ENCODE measurements at regions not wholly inside any gene's neighbourhood (a gene's known extent, or its start where the extent isn't known, plus 50 kb on each side); places are given as distances from the start of the nearest gene placed in this dataset.

DNA sequence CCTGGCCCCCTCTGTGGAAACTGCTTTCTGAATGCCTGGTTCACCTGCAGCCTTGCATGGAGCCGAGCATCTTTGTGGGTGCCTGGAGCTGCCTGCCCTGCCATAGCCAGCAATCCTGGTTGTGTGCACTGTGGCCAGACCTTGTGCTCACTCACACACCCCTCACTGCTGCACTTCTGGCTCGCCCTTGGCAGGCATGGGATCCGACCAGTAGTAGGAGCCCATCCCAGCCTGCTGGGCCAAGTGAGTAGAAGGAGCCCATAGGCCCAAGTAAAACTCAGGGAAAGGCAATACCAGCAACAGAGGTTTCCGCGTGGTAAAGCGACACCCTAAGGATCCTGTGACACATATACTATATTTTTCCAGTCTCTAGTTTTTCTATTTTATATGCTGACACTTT lies 270.0 kb upstream of the NAV3 start:
- DNase-seq: no peak

DNA sequence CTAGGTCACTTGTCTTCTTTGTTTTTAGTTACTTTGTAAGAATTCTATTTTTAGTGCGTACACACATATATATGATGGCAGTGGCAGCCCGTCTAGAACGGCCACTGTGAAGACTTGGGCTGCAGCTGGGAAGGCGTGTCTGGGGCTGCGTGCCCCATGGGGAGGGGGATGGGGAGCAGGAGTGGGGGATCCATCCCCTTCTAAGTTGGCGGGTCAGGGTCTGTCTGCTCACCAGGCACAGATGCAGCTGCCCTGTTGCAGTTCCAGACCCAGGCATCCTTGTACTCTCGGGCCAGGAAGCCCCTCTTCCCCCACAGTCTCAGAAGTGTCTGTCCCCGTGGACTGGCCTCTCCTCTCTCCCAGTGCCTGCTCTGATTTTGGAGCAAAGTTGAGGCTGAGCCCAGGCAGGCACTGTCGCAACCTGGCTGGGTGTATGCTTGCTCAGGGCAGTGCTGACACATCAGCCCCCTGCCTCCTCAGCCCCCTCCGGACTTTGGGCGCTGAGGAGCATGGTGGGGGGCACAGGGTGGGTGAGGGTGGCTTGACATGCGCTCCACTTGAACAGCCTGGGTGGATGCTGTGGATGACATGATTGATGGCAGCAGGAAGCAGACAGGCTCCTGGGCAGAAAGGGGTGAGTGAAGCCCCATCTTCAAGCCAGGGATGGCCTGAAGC lies 271.2 kb upstream of the NAV3 start:
- DNase-seq: no peak

DNA sequence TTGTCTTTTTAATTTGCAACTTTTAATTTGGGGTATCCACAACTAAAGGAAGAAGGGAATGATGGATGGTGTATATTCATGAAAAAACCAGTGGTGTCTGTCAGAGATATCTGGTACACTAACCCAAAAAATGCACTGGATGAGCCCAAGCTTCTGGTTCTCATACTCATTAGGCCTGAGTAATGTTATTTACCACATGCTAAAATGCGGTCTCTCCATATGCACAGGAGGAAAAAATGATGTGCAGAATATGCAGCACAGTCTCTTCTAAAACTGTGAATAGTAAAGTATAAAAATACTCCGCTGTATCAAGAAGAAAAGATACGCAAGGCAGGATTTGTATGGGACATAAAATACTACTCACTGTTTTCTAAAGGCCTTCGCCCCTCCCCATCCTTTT lies 275.6 kb upstream of the NAV3 start:
- DNase-seq: no peak

DNA sequence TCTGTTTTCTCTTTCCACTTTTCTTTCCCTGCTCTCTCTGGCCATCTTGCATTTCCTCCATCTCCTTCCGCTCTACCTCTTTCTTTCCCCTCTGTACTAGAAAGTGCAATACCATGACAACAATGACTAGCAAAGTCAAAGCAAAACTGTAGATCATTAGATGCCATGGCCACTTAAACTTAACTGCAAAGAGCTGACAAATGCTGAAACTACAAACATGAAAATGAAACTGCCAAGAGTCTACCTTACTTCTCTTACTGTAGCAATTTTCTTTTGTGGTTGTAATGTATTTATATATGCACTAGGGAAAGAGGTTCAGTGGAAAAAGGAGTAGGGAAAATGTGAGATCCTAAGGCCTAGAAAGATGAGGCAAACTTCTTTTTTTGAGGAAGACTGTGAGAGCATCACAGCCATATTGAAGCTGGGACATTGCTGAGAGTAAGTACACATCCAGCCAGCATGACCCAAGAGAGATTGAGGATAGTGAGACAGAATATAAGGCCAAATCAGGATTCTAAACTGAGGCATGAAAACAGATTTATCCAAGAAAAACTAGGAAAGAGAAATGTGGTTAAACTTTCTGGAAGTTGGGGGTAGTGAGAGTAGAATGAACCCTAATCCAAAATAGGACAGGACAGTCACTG lies 276.6 kb upstream of the NAV3 start:
- no peak for DNase-seq

DNA sequence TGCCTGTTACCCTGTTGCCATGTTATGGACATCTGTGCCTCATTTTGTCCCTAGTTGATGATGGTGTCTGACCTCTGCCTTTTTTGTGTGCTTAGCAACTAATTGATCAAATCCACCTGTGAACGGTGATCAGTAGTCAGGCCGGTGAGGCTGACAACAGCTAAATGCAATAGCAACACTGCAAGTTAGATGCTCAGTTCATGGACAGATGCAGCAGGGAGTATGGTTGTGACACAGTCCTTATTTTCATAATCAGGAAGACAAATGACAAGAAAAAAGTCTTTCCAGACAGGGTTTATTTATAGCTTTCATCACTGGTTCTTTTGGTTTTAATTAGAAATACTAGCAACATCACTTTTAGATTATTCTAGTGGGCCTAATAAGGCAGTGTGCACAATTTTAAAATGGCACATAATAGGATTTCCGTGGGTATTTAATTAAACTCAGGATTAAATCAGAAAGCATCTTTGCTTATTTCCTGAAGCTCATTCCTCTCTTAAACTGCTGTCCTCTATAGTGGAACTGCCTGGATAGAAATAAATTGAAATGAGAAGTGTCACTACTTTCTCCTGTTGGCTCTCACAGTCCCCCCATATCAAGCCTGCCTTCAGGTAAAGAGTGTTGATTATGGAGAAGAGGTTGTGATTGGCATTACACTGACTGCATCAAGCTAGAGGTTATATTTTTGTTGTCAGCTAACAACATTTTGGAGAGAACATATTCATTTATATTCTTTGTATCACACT lies 281.1 kb upstream of the NAV3 start:
- DNase-seq: no peak

DNA sequence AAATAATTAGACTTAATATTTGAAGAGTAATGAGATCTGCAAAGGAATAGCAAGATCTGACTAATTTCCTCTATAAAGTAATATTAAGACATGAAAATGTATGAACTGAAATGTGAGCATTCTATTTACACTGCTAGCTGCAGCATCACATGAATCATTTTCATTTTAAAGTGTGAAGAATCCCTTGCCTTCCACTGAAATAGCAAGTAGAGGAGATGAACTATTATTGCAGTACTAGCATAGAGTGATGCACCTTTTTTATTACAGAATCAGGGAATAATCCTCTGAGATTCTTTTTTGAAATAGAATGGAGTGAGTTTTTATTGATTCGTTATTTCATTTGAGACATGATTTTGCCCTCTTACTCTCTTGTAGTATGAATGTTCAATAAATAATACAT lies 281.9 kb upstream of the NAV3 start:
- DNase-seq: no peak

DNA sequence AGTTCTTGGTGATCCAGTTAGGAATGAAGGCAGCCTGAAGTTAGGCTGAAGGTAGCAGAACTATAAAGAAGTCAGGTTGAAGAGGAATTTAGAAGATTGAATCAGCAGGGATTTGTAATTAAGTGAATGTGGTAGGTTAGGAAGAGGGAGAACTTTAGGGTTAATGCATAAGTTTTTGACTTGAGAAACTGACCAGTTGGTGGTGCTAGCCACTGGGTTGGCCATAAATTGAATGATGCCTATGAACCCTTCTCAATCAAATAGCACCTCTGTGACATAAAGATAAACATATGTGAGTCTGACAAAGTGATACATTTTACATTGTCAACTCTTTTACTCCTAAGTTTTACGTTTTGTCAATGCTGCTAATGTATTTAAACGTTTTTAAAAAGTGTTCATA lies 290.6 kb upstream of the NAV3 start:
- no peak for DNase-seq

DNA sequence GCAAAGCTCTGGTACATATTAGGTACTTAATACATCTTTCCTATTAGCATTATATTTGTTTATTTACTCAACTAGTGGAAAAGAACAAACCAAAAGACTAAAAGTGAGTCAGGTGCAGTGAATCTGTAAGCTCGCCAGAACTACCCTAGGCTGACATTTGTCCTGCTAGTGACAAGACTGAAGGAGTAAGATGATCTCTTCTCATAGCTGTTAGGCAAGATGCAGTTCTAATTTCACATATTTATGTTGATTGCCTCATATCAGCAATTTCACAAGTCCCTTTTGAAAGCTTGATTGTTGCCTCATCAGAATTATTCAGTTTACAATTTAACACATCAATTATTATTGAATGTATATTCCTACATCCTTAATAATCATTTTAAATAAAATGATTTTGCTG lies 293.0 kb upstream of the NAV3 start:
- DNase-seq: no peak

DNA sequence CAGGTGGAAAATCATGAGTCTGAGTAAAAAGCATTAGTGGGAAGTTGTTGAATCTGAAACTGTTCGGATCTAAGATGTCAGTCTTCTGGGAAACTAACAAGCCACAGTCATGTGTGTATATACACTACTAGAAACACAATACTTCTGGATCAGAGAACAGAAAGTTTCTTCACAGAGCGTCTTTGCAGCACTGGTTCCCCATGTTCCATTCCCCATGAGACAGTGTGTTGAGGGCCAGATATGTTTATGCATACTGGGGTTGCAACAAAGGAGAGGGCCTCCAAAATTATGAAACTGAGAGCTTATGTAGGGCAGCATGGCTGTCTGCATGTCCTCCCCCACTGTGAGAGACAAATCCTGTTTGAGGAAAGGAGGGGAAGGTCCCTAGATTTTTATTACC lies 295.0 kb upstream of the NAV3 start:
- no peak for DNase-seq

DNA sequence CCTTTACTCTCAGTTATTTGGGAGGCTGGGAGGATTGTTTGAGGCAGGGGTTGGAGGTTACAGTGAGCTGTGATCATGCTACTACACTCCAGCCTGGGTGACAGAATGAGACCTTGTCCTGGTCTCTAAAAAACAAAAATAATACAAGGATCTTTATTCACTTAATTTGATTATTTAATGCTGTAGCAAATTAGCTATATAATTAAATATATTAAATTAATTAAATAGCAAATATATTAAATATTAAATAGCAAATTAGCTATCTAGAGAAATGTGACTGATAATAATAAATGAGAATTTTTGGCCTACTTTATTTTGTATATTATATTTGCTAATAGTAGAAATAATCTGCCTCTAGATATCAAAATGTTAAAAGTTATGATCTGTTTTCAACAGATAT lies 298.8 kb upstream of the NAV3 start:
- DNase-seq: no peak

DNA sequence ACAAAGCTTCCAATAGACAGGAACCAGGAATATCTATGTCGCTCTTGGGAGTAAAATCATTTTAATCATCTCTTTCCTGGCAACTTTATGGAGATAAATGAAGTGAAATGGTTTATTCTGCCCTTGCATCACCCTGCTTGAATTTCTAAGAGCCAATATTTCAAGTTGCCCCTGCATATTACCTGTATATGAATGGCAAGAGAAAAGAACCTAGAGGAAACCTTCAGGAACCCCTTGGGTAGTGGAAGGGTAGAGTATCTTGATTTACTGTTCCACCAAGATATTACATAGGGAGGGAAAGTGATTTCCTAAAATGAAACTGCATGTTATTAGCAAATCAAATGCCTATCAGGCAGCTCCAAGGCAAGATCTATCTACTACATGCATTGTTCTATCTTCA lies 308.4 kb upstream of the NAV3 start:
- DNase-seq: no peak

DNA sequence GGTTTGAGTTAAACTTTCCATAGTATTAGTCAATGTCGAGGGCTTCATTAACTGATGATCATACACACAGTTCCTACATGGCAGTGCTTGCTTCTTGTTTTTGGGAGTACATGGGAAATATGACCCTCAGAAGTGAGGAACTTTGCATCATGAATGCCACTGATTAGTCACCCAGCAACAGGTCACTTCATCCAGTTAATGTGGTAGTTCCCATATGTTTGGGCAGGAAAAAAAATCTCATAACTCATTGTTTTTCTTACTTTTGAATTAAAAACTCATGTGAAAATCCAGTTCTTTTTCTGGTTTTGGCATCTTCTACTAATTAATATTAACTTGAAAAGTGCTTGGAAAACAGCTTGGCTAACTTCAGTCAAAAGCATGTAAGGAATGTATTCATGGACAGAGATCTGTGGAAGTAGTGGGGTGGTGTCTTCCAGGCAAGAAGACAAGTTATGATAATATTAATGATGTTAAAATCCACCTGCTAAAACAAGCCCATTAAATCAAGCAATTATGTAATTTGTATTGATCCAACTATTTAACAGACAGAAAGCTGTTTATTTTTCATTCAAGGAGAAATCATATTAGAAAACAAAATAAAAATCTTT lies 309.1 kb upstream of the NAV3 start:
- DNase-seq: no peak

DNA sequence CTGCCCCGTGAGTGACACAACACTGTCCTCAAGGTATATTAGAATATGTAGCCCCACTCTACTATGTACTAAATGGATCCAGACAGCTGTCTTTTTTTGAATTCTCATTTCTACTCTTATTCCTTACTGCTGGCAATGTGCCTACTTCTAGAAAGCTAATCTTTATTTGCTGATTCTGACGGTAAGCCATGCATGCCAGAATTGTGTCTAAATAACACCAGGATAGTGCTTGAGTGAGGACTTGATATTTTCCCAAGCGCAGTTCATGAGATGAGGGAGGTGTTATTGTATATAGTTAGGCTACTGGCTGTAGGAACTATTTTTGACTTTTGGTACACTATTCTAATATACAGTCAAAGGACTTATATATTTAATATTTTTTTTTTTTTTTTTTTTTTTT lies 316.2 kb upstream of the NAV3 start:
- DNase-seq: peak; percentile 67

DNA sequence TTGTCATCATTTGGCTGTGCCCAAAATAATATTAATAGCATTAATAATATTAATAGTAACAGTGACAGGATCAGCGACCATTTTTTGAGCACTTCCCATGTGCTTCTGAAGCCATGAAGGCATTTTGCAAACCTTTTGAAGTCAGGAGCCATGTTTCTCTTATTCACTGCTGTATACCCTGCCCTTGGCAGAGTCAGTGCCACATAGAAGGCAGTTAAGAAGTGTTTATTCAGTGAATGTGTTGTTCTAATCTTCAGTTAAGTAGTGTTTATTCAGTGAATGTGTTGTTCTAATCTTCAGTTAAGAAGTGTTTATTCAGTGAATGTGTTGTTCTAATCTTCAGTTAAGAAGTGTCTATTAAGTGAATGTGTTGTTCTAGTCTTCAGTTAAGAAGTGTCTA lies 319.7 kb upstream of the NAV3 start:
- DNase-seq: peak; percentile 75

DNA sequence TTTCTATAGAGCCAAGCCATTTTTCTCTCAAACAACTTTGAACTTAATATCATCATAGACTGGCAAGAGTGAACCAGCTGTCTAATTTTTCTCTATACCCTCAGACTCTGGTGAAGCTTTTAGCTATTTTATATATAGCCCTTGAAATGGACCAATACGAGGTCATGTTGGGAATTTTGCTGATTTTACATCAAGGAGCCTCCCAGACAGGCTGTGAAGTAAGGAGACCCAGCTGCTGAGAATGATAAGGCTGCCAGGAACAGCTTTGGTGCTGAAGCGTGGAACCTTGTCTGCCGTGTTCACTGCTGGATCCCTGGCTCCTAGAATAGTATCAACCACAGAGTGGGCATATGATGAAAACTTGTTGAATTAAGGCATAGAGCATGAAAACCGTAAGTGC lies 326.2 kb upstream of the NAV3 start:
- DNase-seq: no peak

DNA sequence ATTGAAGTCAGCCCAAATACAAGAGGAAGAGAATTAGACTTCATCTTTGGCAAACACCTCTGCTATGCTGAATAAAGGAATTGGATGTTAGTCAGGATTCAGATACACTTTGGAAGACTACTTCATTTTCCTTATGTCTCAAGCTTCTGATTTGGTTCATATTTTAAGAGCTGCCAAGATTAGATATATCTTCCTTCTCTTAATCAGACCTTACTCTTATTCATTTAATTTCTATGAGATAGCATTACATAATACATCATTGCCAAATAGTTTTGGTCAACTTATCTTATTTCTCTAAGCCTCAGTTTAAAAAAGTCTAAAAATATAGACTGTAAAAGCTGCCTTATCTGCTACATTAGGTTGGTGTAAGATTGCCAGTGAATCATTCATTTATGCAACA lies 330.6 kb upstream of the NAV3 start:
- no peak for DNase-seq

DNA sequence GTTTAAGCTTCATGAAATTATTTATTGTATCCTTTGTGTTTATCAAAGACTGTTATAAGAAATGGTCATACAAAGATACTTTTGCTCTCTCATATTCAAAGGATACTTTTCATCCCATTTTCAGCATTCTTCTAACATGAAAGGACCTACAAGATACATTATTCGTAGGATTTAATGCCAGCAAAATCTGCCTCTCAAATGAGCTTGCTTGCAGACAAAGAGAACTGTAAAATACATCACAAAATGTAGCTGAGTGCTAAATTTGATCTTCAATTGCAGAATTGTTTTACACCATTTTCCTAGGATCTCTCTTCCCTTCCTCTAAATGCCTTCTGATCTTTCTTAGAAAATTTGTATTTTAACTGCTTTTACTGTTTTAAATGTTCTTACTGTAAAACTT lies 333.0 kb upstream of the NAV3 start:
- DNase-seq: no peak

DNA sequence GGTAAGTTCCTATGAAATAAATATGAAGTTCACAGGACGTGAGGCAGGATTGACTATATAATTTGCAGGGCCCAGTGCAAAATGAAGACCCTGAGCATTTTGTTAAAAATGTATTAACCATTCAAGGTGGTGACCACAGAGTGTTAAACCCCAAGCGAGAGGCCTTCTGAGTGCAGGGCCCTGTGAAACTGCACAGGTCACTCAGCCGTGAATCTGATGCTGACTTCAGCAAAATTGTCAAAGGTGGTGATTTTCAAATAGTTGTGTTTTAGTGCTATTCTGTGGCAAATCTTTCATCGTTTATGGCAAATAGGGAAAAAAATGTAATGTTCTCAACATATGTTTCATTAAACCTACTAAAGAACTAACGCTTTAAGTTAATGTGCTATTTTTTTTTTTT lies 334.0 kb upstream of the NAV3 start:
- no peak for DNase-seq

DNA sequence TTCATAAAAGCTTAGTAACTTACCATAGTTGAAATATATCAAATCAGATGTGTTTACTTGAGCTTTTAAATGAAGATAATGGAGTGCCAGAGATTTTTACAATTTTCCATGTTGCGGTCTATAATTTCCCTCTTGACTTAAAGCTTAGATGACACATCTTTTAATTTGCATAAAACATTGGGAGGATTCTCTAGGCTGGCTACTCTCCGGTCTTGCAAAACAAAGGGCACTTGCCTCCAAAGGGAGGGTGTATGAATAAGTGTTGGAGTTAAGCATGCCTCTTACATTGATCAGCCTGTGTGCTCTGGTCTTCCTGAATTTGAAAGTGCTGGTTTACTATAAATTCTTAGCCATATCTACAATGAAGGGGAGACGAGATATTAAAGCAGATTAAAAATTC lies 336.4 kb upstream of the NAV3 start:
- no peak for DNase-seq

DNA sequence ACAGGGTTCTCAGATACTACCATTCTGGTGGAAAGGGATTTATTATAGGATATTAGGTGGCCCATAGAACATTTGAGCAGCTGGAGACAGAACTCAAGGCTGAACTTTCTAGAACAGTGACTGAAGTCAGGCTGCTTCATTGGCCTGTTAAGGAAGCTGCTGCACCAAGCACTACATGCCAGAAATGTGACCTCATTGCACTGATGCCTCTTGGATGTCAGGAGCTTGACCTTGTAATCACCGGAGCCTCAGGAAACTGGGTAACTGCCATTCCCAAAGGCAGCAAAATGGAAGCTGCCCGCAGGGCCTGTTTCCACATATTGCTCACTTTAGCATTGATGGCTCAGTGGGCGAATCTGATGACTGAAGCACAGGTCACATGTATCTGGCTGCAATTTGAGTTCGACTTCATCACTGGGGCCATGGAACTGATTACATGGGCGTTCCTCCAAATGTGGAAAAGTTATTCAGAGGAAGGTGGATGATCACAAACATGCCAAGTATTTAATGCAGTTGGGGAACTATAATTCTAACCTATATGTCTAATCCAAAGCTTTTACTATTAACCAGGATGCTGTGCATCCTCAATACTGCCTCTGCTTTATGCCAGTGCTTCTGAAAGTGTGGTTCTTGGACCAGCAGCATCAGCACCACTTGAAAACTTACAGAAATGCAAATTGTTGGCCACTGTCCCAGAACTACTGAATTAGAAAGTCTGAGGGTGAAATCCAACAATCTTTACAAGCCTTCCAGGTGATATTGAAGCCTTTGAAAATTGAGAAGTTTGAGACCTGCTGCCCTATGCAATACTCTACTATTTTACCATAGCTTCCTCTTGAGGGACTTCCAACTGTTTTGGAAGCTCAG lies 337.2 kb upstream of the NAV3 start:
- DNase-seq: peak; percentile 31

DNA sequence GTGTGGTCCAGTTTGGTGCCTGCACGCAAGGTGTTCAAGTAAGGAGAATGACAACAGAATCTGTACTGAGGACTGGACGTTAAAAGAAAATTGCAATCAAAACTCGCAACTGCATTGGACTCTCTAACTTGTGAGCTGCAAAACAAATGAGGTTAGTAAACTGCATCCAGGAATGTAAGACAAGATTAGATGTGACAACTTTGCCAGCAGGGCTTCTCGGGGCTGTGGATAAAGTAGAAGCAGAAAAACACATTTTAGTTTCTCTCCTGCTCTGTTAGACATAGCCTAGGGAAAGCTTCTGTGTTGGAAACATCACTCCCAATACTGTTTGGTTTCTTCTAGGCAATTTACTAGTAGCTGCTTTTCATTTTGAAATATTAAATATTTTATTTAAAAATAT lies 338.2 kb upstream of the NAV3 start:
- DNase-seq: no peak

DNA sequence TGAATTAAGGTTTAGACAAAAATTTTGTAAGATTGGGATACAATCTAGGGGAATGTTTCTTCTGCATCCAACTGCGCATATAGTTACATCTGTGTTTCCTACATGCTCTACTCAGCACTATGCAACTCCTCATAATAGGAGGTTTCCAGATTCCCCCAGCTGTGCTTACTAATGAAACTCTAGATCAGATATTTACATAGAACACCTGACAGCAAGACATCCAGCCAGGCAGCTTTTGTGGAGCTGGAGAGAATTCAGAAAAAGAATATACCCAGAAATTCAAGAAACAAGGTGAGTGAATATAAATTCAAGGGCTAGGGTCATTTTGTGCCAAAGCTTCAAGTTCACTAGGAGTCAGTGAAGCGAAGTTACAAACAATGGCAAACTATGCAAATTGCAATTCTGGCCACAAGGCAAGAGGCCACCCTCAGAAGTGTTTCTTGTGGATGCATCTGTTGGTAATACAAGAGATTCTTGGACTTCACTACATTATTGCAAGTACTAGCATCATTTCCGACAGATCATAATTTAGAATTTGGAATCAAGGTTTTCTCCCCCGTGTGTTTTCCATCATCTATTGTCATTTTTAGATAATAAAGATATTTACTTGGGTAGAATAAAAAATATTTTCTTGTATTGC lies 341.2 kb upstream of the NAV3 start:
- no peak for DNase-seq
